Right lobe of liver (tissue), 6 donors: ENCODE measurements at regions not wholly inside any gene's neighbourhood (a gene's known extent, or its start where the extent isn't known, plus 50 kb on each side); places are given as distances from the start of the nearest gene placed in this dataset.
"Not testable (repeated sequence)": the region's sequence is repeated elsewhere in the genome, so short reads cannot be mapped to it uniquely, and the experiment has no call there.

ENCODE experiments used
- ATAC-seq, 4 donors: fragments of 200-7000 bp; cut with Tn5 transposase; one replicate each; pipeline ENCODE4 v1.9.1; 2020; ENCODE audit warnings: mild to moderate bottlenecking in 4 of 4, moderate library complexity in 4 of 4
- DNase-seq, 3 donors: peaks; one replicate each; pipeline ENCODE4 v3.0.0-alpha.2; 2020
- H3K27ac ChIP-seq, 3 donors: fragments of 200-600 bp; one replicate each; pipeline ENCODE4 v1.8.0; 2022
- H3K27me3 ChIP-seq, 2 donors: fragments of 200-600 bp; one replicate each; pipeline ENCODE4 v1.8.0; 2022
- H3K36me3 ChIP-seq, 4 donors: fragments of 200-600 bp; sonication (generic) in 1 of 4; one replicate each; pipeline versions ENCODE4 v1.5.1 to v1.8.0; 2017 to 2022; ENCODE audit warnings: control low read depth in 1 of 4
- H3K4me1 ChIP-seq, 4 donors: fragments of 200-600 bp; sonication (generic) in 1 of 4; one replicate each; pipeline versions ENCODE4 v1.5.1 to v1.8.0; 2017 to 2022; ENCODE audit warnings: control low read depth in 1 of 4
- H3K4me3 ChIP-seq, 3 donors: fragments of 200-600 bp; one replicate each; pipeline ENCODE4 v1.8.0; 2022
- H3K9me3 ChIP-seq, 4 donors: fragments of 200-600 bp; sonication (generic) in 1 of 4; one replicate each; pipeline versions ENCODE4 v1.5.1 to v1.8.0; 2017 to 2022; ENCODE audit warnings: control low read depth in 1 of 4
- CTCF ChIP-seq, 4 donors: fragments of 200-600 bp in 3 of 4; fragments of 450-650 bp in 1 of 4; IDR thresholded peaks; one replicate each; pipeline versions ENCODE4 v1.5.1 to v1.8.0; 2016 to 2022; ENCODE audit warnings: antibody characterized with exemption in 4 of 4, mild to moderate bottlenecking in 2 of 4
- POLR2A ChIP-seq: fragments of 450-650 bp; IDR thresholded peaks from one replicate; pipeline ENCODE4 v1.6.1; 2017; ENCODE audit warnings: antibody characterized with exemption, mild to moderate bottlenecking
- whole genome bisulfite sequencing: methylation state at CpG from one replicate; pipeline ENCODE4 v1.1.6; 2018; ENCODE audit warnings: low coverage, low lambda C conversion rate; ENCODE audit not compliant: insufficient coverage; ENCODE audit errors: missing lambda C conversion rate; 5-methylcytosine and 5-hydroxymethylcytosine counted together
- intact Hi-C, 2 donors: fragments of 100-400 bp; cut with DNase I; formaldehyde crosslinking; loops; one replicate each; pipeline versions ENCODE4 v1.11.2 to v1.14.1; 2022
- donor health status: DM: no; HTN: yes; CAD: no.
- donor health status: DM: no; HTN: no; CAD: no.
- donor health status: DM: no; HTN: no; CAD: no.
- donor health status: DM: no; HTN: yes; CAD: no.
- donor health status: DM: no; HTN: yes; CAD: no.

GRCh38 chr22:22986640-22987039, 83.7 kb upstream of the GNAZ start:
- Histone ChIP-seq H3K9me3 (no peaks in the 10 kb centered on the region), H3K27ac (no peak overlapping the region), H3K4me3 (no peak overlapping the region), H3K4me1 (no peaks in the 10 kb centered on the region), H3K27me3 (no peaks in the 10 kb centered on the region), H3K36me3 (no peaks in the 10 kb centered on the region)
- no peak for ATAC-seq
- no peak for DNase-seq
- intact Hi-C loops, result no loop called here
- WGBS, result 62% methylated on average over 2 of the region's 3 CpGs
- TF ChIP-seq POLR2A (no peak), CTCF (IDR thresholded peaks at IDR 0.05) (no peak)

GRCh38 chr22:22988150-22988549, 82.2 kb upstream of the GNAZ start:
- Histone ChIP-seq H3K36me3 (no peaks in the 10 kb centered on the region), H3K27me3 (no peaks in the 10 kb centered on the region), H3K27ac (no peak overlapping the region), H3K9me3 (no peaks in the 10 kb centered on the region), H3K4me3 (no peak overlapping the region), H3K4me1 (no peaks in the 10 kb centered on the region)
- intact Hi-C loops, result no loop called here
- DNase-seq (no peak), ATAC-seq (no peak)
- no peak for TF ChIP-seq CTCF (IDR thresholded peaks at IDR 0.05)
- no peak for TF ChIP-seq POLR2A
- WGBS, result 48% methylated on average over 3 of the region's 3 CpGs

DNA sequence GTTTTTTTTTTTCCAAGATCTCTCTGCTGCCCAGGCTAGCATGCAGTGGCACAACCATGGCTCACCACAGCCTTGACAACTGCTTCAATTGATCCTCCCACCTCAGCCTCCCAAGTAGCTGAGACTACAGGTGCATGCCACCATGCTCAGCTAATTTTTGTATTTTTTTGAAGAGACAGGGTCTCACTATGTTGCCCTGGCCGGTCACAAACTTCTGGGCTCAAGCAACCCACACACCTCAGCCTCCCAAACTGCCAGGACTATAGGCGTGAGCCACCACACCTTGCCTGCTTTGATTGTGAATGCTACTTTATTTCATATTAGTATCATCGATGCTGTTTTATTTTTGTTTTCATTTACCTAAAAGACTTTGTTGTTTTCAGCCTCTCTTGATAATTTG, 81.5 kb upstream of the GNAZ start:
- no peak overlapping the region for H3K4me3 ChIP-seq
- WGBS, result 69% methylated on average over 3 of the region's 3 CpGs
- H3K27ac ChIP-seq, result no peak overlapping the region
- TF ChIP-seq POLR2A (no peak), CTCF (IDR thresholded peaks at IDR 0.05) (no peak)
- no peaks in the 10 kb centered on the region for H3K9me3 ChIP-seq
- no peak for DNase-seq
- H3K27me3 ChIP-seq, result no peaks in the 10 kb centered on the region
- ATAC-seq, result no peak
- intact Hi-C loops, result no loop called here
- no peaks in the 10 kb centered on the region for H3K36me3 ChIP-seq
- no peaks in the 10 kb centered on the region for H3K4me1 ChIP-seq

DNA sequence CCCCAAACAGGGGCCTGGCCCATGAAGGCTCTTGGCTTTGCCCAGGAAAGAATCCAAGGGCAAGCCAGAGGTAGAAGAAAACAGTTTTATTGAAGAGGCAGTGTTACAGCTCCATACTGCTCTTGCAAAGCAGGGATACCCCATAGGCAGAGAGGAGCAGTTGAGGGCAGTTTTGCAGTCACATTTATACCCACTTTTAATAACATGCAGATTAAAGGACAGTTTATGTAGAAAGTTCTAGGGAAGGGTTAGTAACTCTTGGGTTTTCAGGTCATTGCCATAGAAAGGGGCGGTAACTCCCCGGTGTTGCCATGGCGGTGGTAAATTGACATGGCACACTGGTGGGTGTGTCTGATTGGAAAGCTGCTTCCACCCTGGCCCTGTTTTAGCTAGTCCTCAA, 80.5 kb upstream of the GNAZ start:
- H3K4me1 ChIP-seq, result no peaks in the 10 kb centered on the region
- DNase-seq (no peak), ATAC-seq (no peak)
- no peak overlapping the region for H3K4me3 ChIP-seq
- H3K27ac ChIP-seq, result no peak overlapping the region
- H3K27me3 ChIP-seq, result no peaks in the 10 kb centered on the region
- H3K9me3 ChIP-seq, result no peaks in the 10 kb centered on the region
- H3K36me3 ChIP-seq, result no peaks in the 10 kb centered on the region
- intact Hi-C loops, result no loop called here
- TF ChIP-seq POLR2A, result no peak
- no peak for TF ChIP-seq CTCF (IDR thresholded peaks at IDR 0.05)
- 60% methylated on average over 1 of the region's 3 CpGs for WGBS

DNA sequence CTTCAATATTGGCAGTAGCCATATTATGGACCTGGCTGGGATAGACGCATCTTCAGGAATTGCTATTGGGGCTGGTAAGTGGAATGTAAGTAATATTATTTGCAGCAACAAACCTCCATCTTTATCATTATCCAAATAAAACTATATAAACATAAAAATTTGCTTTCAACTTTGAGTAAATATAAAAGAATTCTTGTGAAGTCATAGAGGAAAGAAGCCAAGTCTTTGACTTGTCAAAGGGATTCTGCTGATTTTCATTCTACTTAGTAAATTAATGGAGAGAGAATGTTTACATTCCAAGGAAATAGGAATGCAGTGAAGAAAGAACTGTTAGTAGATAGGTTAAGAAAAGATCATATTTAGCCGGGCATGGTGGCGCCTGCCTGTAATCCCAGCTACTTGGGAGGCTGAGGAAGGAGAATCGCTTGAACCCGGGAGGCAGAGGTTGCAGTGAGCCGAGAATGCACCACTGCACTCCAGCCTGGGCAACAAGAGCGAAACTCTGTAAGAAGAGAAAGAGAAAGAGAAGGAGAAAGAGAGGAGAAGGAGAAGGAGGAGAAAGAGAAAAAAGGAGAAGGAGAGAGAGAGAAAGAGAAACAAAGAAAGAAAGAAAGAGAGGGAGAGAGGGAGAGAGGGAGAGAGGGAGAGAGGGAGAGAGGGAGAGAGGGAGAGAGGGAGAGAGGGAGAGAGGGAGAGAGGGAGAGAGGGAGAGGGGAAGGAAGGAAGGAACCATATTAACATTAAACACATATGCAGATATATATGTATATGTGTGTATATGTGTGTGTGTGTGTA, 79.4 kb upstream of the GNAZ start:
- 75% methylated on average over 7 of the region's 7 CpGs for WGBS
- H3K36me3 ChIP-seq, H3K27me3 ChIP-seq, H3K4me1 ChIP-seq, H3K4me3 ChIP-seq, H3K9me3 ChIP-seq, intact Hi-C loops, H3K27ac ChIP-seq, DNase-seq, ATAC-seq: not testable (repeated sequence)
